ENCODE measurements at regions not wholly inside any gene's neighbourhood (a gene's known extent, or its start where the extent isn't known, plus 50 kb on each side); places are given as distances from the start of the nearest gene placed in this dataset.

GRCh38 chr4:20538905-20539304 is 161.4 kb upstream of the PACRGL start:
- DNase-seq (ENCODE audit: low spot score in 2 of 2) (no peak), ATAC-seq (no peak)
- Mint-ChIP-seq H3K4me1 (no peaks in the 10 kb centered on the region), H3K36me3 (no peaks in the 10 kb centered on the region), H3K9me3 (no peaks in the 10 kb centered on the region), H3K27ac (no peak overlapping the region), H3K4me3 (no peak overlapping the region)

- DNase-seq (ENCODE audit: low spot score in 2 of 2) (no peak), ATAC-seq (no peak)
- Mint-ChIP-seq H3K27ac (no peak overlapping the region), H3K36me3 (no peaks in the 10 kb centered on the region), H3K4me1 (no peaks in the 10 kb centered on the region), H3K9me3 (no peaks in the 10 kb centered on the region), H3K4me3 (no peak overlapping the region)
Observed at GRCh38 chr4:20543131-20543530, 157.1 kb upstream of the PACRGL start.

- Mint-ChIP-seq H3K4me3 (no peak overlapping the region), H3K27ac (no peak overlapping the region), H3K4me1 (no peaks in the 10 kb centered on the region), H3K9me3 (no peaks in the 10 kb centered on the region), H3K36me3 (no peaks in the 10 kb centered on the region)
- no peak for DNase-seq (ENCODE audit: low spot score in 2 of 2)
- no peak for ATAC-seq
Observed at GRCh38 chr4:20544645-20545044, 155.6 kb upstream of the PACRGL start.

- no peak overlapping the region for H3K4me3 Mint-ChIP-seq
- ATAC-seq (no peak), DNase-seq (ENCODE audit: low spot score in 2 of 2) (no peak)
- no peaks in the 10 kb centered on the region for H3K4me1 Mint-ChIP-seq
- no peaks in the 10 kb centered on the region for H3K36me3 Mint-ChIP-seq
- H3K27ac Mint-ChIP-seq = no peak overlapping the region
- H3K9me3 Mint-ChIP-seq = no peaks in the 10 kb centered on the region
Observed at GRCh38 chr4:20552004-20552403, 148.3 kb upstream of the PACRGL start.

GRCh38 chr4:20554134-20554533 is 146.1 kb upstream of the PACRGL start:
- Mint-ChIP-seq H3K36me3 (no peaks in the 10 kb centered on the region), H3K27ac (no peak overlapping the region), H3K9me3 (peaks cover 3% of the 10 kb centered on the region), H3K4me3 (no peak overlapping the region), H3K4me1 (no peaks in the 10 kb centered on the region)
- no peak for DNase-seq (ENCODE audit: low spot score in 2 of 2)
- ATAC-seq = no peak

- no peak overlapping the region for H3K27ac Mint-ChIP-seq
- DNase-seq (ENCODE audit: low spot score in 2 of 2) = no peak
- no peak overlapping the region for H3K4me3 Mint-ChIP-seq
- ATAC-seq = no peak
- H3K9me3 Mint-ChIP-seq = no peaks in the 10 kb centered on the region
- no peaks in the 10 kb centered on the region for H3K36me3 Mint-ChIP-seq
- no peaks in the 10 kb centered on the region for H3K4me1 Mint-ChIP-seq
Observed at GRCh38 chr4:20565075-20565721, 135.1 kb upstream of the PACRGL start.

GRCh38 chr4:20570981-20571715 is 129.1 kb upstream of the PACRGL start:
- ATAC-seq (no peak), DNase-seq (ENCODE audit: low spot score in 2 of 2) (no peak)
- no peaks in the 10 kb centered on the region for H3K36me3 Mint-ChIP-seq
- H3K27ac Mint-ChIP-seq = no peak overlapping the region
- H3K4me3 Mint-ChIP-seq = no peak overlapping the region
- H3K9me3 Mint-ChIP-seq = no peaks in the 10 kb centered on the region
- no peaks in the 10 kb centered on the region for H3K4me1 Mint-ChIP-seq

GRCh38 chr4:20572976-20573375 is 127.3 kb upstream of the PACRGL start:
- no peak overlapping the region for H3K27ac Mint-ChIP-seq
- H3K4me1 Mint-ChIP-seq = no peaks in the 10 kb centered on the region
- ATAC-seq (no peak), DNase-seq (ENCODE audit: low spot score in 2 of 2) (no peak)
- no peaks in the 10 kb centered on the region for H3K36me3 Mint-ChIP-seq
- H3K4me3 Mint-ChIP-seq = no peak overlapping the region
- H3K9me3 Mint-ChIP-seq = no peaks in the 10 kb centered on the region

- no peak overlapping the region for H3K27ac Mint-ChIP-seq
- ATAC-seq (no peak), DNase-seq (ENCODE audit: low spot score in 2 of 2) (no peak)
- no peaks in the 10 kb centered on the region for H3K9me3 Mint-ChIP-seq
- no peaks in the 10 kb centered on the region for H3K36me3 Mint-ChIP-seq
- H3K4me1 Mint-ChIP-seq = no peaks in the 10 kb centered on the region
- H3K4me3 Mint-ChIP-seq = no peak overlapping the region
Observed at GRCh38 chr4:20574986-20575385, 125.3 kb upstream of the PACRGL start.

- Mint-ChIP-seq H3K27ac (no peak overlapping the region), H3K4me1 (no peaks in the 10 kb centered on the region), H3K36me3 (no peaks in the 10 kb centered on the region), H3K9me3 (no peaks in the 10 kb centered on the region), H3K4me3 (no peak overlapping the region)
- ATAC-seq (no peak), DNase-seq (ENCODE audit: low spot score in 2 of 2) (no peak)
Observed at GRCh38 chr4:20575486-20575885, 124.8 kb upstream of the PACRGL start.

- H3K36me3 Mint-ChIP-seq = no peaks in the 10 kb centered on the region
Observed at GRCh38 chr4:20576861-20577260, 123.4 kb upstream of the PACRGL start.

GRCh38 chr4:20577702-20578101 is 122.6 kb upstream of the PACRGL start:
- H3K4me3 Mint-ChIP-seq = no peak overlapping the region
- DNase-seq (ENCODE audit: low spot score in 2 of 2) (no peak), ATAC-seq (no peak)
- H3K36me3 Mint-ChIP-seq = no peaks in the 10 kb centered on the region
- no peaks in the 10 kb centered on the region for H3K4me1 Mint-ChIP-seq
- H3K27ac Mint-ChIP-seq = no peak overlapping the region
- no peaks in the 10 kb centered on the region for H3K9me3 Mint-ChIP-seq

More at GRCh38 chr4:20576861-20577260, 123.4 kb upstream of the PACRGL start:
- H3K4me1 Mint-ChIP-seq = no peaks in the 10 kb centered on the region
- ATAC-seq (no peak), DNase-seq (ENCODE audit: low spot score in 2 of 2) (no peak)
- no peak overlapping the region for H3K27ac Mint-ChIP-seq
- H3K9me3 Mint-ChIP-seq = no peaks in the 10 kb centered on the region
- H3K4me3 Mint-ChIP-seq = no peak overlapping the region

GRCh38 chr4:20580907-20581306 is 119.4 kb upstream of the PACRGL start:
- Mint-ChIP-seq H3K27ac (no peak overlapping the region), H3K4me3 (no peak overlapping the region), H3K4me1 (no peaks in the 10 kb centered on the region), H3K36me3 (no peaks in the 10 kb centered on the region), H3K9me3 (peaks cover 3% of the 10 kb centered on the region)
- no peak for DNase-seq (ENCODE audit: low spot score in 2 of 2)
- ATAC-seq = no peak

GRCh38 chr4:20589436-20589835 is 110.8 kb upstream of the PACRGL start:
- Mint-ChIP-seq H3K27ac (no peak overlapping the region), H3K36me3 (no peaks in the 10 kb centered on the region), H3K9me3 (peaks cover 4% of the 10 kb centered on the region), H3K4me3 (no peak overlapping the region), H3K4me1 (no peaks in the 10 kb centered on the region)
- DNase-seq (ENCODE audit: low spot score in 2 of 2) = no peak
- ATAC-seq = no peak

GRCh38 chr4:20590849-20591248 is 109.4 kb upstream of the PACRGL start:
- H3K9me3 Mint-ChIP-seq = peaks cover 4% of the 10 kb centered on the region
- no peak overlapping the region for H3K4me3 Mint-ChIP-seq
- ATAC-seq (no peak), DNase-seq (ENCODE audit: low spot score in 2 of 2) (no peak)
- no peak overlapping the region for H3K27ac Mint-ChIP-seq
- H3K36me3 Mint-ChIP-seq = no peaks in the 10 kb centered on the region
- no peaks in the 10 kb centered on the region for H3K4me1 Mint-ChIP-seq

GRCh38 chr4:20591571-20591970 is 108.7 kb upstream of the PACRGL start:
- H3K36me3 Mint-ChIP-seq = no peaks in the 10 kb centered on the region
- H3K4me3 Mint-ChIP-seq = no peak overlapping the region
- no peak overlapping the region for H3K27ac Mint-ChIP-seq
- no peak for DNase-seq (ENCODE audit: low spot score in 2 of 2)
- H3K4me1 Mint-ChIP-seq = no peaks in the 10 kb centered on the region
- peaks cover 2% of the 10 kb centered on the region for H3K9me3 Mint-ChIP-seq
- ATAC-seq = no peak
